Testis (tissue), 2 donors: ENCODE measurements at regions not wholly inside any gene's neighbourhood (a gene's known extent, or its start where the extent isn't known, plus 50 kb on each side); places are given as distances from the start of the nearest gene placed in this dataset.

ENCODE experiments used
- DNase-seq: peaks from one replicate; pipeline ENCODE4 v3.0.0-alpha.2; 2019
- H3K27ac ChIP-seq, 2 donors: fragments of 200-600 bp; sonication (generic); one replicate each; pipeline ENCODE4 v1.5.1; 2019
- H3K27me3 ChIP-seq: fragments of 200-600 bp; sonication (generic); one replicate; pipeline ENCODE4 v1.5.1; 2019
- H3K36me3 ChIP-seq: fragments of 200-600 bp; sonication (generic); one replicate; pipeline ENCODE4 v1.5.1; 2017; ENCODE audit warnings: low read depth; ENCODE audit errors: missing control alignments
- H3K4me1 ChIP-seq: fragments of 200-600 bp; sonication (generic); one replicate; pipeline ENCODE4 v1.5.1; 2019
- H3K4me3 ChIP-seq, 2 donors: fragments of 200-600 bp; sonication (generic); one replicate each; pipeline ENCODE4 v1.5.1; 2017 to 2019
- H3K9me3 ChIP-seq: fragments of 200-600 bp; sonication (generic); one replicate; pipeline ENCODE4 v1.5.1; 2017
- POLR2A ChIP-seq: fragments of 450-650 bp; IDR thresholded peaks from one replicate; pipeline ENCODE4 v1.6.1; 2017; ENCODE audit warnings: antibody characterized with exemption, mild to moderate bottlenecking, moderate library complexity
- WGBS, 2 donors: methylation state at CpG; one replicate each; pipeline ENCODE4 v1.1.5; 2018; 5-methylcytosine and 5-hydroxymethylcytosine counted together
- intact Hi-C: fragments of 100-400 bp; cut with DNase I; formaldehyde crosslinking; loops from one replicate; pipeline ENCODE4 v1.15.1; 2023; ENCODE audit warnings: low total_unique reads
- TF ChIP-seq, protein P1 (sequence below), 3 experiments: fragments of 450-650 bp in 2 of 3; fragments of 200-600 bp in 1 of 3; sonication (generic) in 1 of 3; IDR thresholded peaks; one replicate each; pipeline ENCODE4 v1.5.1; 2016 to 2019; ENCODE audit warnings: antibody characterized with exemption in 3 of 3, mild to moderate bottlenecking in 2 of 3, moderate library complexity in 1 of 3

DNA sequence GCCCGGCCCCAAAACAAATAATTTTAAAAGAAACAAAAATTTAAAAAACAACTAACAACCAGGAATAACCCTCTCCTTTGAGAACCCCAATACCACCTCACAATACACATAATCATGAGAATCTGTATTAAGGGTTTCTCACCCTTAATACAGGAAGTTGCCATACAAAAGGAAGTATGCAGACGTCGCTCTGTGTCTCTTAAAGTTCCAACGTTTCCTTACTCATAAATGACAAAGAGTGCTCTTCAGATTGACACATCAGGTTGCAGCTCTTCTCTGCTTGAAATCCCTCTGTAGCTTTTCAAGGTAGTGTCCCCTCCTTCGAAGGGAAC is 73.9 kb upstream of the IRF2 start:
- no peak for DNase-seq
- no peaks in the 10 kb centered on the region for H3K27me3 ChIP-seq
- peak overlapping the region in 1 of 2 donors; percentile 31 for H3K4me3 ChIP-seq
- no peaks in the 10 kb centered on the region for H3K4me1 ChIP-seq
- H3K27ac ChIP-seq: no peak overlapping the region
- intact Hi-C loops: no loop called here
- WGBS, 2 donors: 36 to 50% methylated on average over 5 of the region's 5 CpGs
- H3K9me3 ChIP-seq: no peaks in the 10 kb centered on the region
- no peaks in the 10 kb centered on the region for H3K36me3 ChIP-seq
- TF ChIP-seq, protein P1, sequence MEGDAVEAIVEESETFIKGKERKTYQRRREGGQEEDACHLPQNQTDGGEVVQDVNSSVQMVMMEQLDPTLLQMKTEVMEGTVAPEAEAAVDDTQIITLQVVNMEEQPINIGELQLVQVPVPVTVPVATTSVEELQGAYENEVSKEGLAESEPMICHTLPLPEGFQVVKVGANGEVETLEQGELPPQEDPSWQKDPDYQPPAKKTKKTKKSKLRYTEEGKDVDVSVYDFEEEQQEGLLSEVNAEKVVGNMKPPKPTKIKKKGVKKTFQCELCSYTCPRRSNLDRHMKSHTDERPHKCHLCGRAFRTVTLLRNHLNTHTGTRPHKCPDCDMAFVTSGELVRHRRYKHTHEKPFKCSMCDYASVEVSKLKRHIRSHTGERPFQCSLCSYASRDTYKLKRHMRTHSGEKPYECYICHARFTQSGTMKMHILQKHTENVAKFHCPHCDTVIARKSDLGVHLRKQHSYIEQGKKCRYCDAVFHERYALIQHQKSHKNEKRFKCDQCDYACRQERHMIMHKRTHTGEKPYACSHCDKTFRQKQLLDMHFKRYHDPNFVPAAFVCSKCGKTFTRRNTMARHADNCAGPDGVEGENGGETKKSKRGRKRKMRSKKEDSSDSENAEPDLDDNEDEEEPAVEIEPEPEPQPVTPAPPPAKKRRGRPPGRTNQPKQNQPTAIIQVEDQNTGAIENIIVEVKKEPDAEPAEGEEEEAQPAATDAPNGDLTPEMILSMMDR (IDR thresholded peaks at IDR 0.05): no peak
- no peak for TF ChIP-seq POLR2A

DNA sequence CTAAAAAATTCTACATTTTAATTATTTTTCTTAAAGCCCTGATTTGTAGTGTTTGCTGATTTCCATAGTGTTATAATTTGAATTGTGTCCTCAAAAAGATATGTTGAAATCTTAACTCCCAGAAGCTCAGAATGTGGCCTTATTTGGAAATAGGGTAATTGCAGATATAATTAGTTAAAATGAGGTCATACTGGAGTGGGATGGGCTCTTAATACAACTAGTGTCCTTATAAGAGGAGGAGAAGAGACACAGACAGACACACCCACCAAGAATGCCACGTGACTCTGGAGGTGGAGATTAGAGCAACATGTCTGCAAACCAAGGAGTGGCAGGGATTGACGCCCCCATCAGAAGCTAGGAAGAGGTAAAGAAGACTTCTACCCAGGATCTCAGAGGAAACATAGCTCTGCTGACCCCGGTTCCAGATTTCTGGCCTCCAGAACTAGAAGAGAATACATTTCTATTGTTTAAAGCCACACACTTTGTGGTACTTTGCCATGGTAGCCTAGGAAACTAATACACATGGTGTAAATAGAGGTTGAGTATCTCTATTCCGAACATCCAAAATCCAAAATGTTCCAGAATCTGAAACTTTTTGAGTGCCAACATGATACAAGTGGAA is 70.5 kb upstream of the IRF2 start:
- Histone ChIP-seq H3K27me3 (no peaks in the 10 kb centered on the region), H3K27ac (no peak overlapping the region), H3K4me1 (no peaks in the 10 kb centered on the region), H3K36me3 (no peaks in the 10 kb centered on the region), H3K4me3 (no peak overlapping the region), H3K9me3 (no peaks in the 10 kb centered on the region)
- DNase-seq: no peak
- no peak for TF ChIP-seq POLR2A
- TF ChIP-seq, protein P1 (IDR thresholded peaks at IDR 0.05): no peak
- intact Hi-C loops: no loop called here
- 66 to 77% methylated on average over 4 of the region's 4 CpGs for WGBS, 2 donors

DNA sequence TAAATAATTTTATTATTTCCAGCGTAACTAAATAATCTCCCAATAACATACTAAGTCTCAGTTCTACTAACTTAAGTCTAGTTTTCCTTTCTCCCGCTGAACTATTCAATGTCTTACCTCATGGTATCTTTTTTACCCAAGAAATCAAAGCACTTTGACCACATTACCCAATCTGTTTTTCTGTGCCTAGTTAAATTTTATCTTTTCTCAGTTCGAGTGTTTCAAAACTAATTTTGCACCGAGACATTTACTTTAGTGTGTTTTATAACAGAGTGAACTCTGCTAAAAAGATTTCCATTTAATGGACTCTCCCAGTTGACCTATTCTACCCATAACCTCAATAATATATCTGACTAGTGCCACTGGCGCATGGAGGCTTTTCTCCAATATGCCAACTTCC is 67.6 kb upstream of the IRF2 start:
- intact Hi-C loops: no loop called here
- Histone ChIP-seq H3K4me1 (no peaks in the 10 kb centered on the region), H3K9me3 (no peaks in the 10 kb centered on the region), H3K36me3 (no peaks in the 10 kb centered on the region), H3K4me3 (no peak overlapping the region), H3K27me3 (no peaks in the 10 kb centered on the region), H3K27ac (no peak overlapping the region)
- 87 to 94% methylated on average over 5 of the region's 5 CpGs for WGBS, 2 donors
- TF ChIP-seq, protein P1 (IDR thresholded peaks at IDR 0.05): no peak
- TF ChIP-seq POLR2A: no peak
- no peak for DNase-seq

DNA sequence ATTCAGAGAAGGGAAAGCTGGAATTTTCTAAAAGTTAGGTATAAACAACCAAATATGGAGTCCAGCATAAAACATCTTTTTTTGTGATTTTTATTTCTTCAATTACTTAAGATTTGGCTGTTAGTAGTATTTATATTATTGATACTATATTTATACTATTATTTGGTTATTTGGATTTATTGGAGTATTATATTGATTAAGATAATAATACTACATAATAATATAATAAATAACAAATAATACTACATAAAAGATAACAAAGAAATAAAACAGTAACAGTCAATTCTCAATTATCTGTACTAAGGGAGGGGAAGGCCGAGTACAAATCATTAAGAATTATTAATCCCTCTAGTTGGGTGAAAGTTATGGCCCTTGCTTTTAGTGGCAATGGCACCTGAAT is 66.0 kb upstream of the IRF2 start:
- DNase-seq: no peak
- Histone ChIP-seq H3K36me3 (no peaks in the 10 kb centered on the region), H3K27me3 (no peaks in the 10 kb centered on the region), H3K27ac (no peak overlapping the region), H3K9me3 (no peaks in the 10 kb centered on the region), H3K4me1 (peaks cover 10% of the 10 kb centered on the region), H3K4me3 (no peak overlapping the region)
- TF ChIP-seq, protein P1 (IDR thresholded peaks at IDR 0.05): no peak
- TF ChIP-seq POLR2A: no peak
- WGBS, 2 donors: 79 to 82% methylated on average over 1 of the region's 1 CpG
- intact Hi-C loops: no loop called here

DNA sequence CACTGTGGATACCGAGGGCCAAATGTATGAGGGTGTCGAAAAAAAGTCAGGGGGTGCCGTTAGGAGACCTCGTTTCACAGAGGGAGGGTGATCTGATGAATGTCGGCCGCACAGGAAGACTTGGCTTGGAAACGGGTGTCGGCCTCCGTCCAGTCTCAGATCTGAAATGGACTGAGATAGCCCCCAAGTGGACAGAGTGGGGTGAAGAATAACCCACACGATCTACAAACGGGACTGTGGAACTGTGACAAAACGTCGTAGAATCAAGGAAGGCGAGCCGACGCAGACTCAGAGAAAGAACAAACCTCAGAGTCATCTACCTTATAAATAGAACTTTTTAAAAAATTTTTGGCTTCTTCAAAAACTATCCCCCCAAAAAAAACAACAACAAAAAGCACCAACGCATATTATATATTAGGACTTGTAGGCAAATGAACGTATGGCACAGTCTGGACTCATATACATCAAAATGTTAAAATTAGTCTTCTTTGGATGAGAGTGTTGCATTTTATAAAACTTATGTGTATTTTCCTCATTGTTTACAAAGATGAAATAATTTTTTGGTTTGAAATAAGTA is 63.8 kb upstream of the IRF2 start:
- Histone ChIP-seq H3K4me1 (peaks cover 27% of the 10 kb centered on the region), H3K36me3 (no peaks in the 10 kb centered on the region), H3K27ac (peak overlapping the region; percentile 93 to 98), H3K4me3 (peak overlapping the region; percentile 77 to 80), H3K27me3 (no peaks in the 10 kb centered on the region), H3K9me3 (no peaks in the 10 kb centered on the region)
- WGBS, 2 donors: 1 to 4% methylated on average over 18 of the region's 18 CpGs
- TF ChIP-seq, protein P1 (IDR thresholded peaks at IDR 0.05): peak; percentile 36 to 87 (median 85)
- TF ChIP-seq POLR2A: no peak
- intact Hi-C loops: loop anchor here (5.0 kb wide), 1 partner anchor 266 kb away; no protein-coding TSS in a partner anchor
- peak; percentile 94 for DNase-seq
